ENCODE measurements at regions not wholly inside any gene's neighbourhood (a gene's known extent, or its start where the extent isn't known, plus 50 kb on each side); places are given as distances from the start of the nearest gene placed in this dataset.
"Not testable (repeated sequence)": the region's sequence is repeated elsewhere in the genome, so short reads cannot be mapped to it uniquely, and the experiment has no call there.

GRCh38 chr4:186957952-186958555 lies 234.4 kb upstream of the FAT1 start:
- intact Hi-C loops (cut with micrococcal nuclease): no loop called here

- intact Hi-C loops (cut with micrococcal nuclease): no loop called here
These were observed 235.2 kb upstream of the FAT1 start for GRCh38 chr4:186958726-186959350.

- intact Hi-C loops (cut with micrococcal nuclease): no loop called here
These were observed 256.5 kb upstream of the FAT1 start for GRCh38 chr4:186979961-186980745.

- intact Hi-C loops (cut with micrococcal nuclease): no loop called here
These were observed 257.5 kb upstream of the FAT1 start for GRCh38 chr4:186981161-186981560.

GRCh38 chr4:186982160-186982559 lies 258.5 kb upstream of the FAT1 start:
- intact Hi-C loops (cut with micrococcal nuclease): no loop called here

- intact Hi-C loops (cut with micrococcal nuclease): no loop called here
These were observed 260.5 kb upstream of the FAT1 start for GRCh38 chr4:186984105-186984644.

- intact Hi-C loops (cut with micrococcal nuclease): no loop called here
These were observed 276.0 kb upstream of the FAT1 start for GRCh38 chr4:186999686-187000085.

- intact Hi-C loops (cut with micrococcal nuclease): no loop called here
These were observed 276.6 kb upstream of the FAT1 start for GRCh38 chr4:187000281-187000680.

- intact Hi-C loops (cut with micrococcal nuclease): not testable (repeated sequence)
These were observed 278.5 kb upstream of the FAT1 start for GRCh38 chr4:187002133-187002532.

GRCh38 chr4:187004628-187005027 lies 281.0 kb upstream of the FAT1 start:
- intact Hi-C loops (cut with micrococcal nuclease): no loop called here

- intact Hi-C loops (cut with micrococcal nuclease): no loop called here
These were observed 282.5 kb upstream of the FAT1 start for GRCh38 chr4:187006189-187006618.

- intact Hi-C loops (cut with micrococcal nuclease): no loop called here
These were observed 286.4 kb upstream of the FAT1 start for GRCh38 chr4:187010052-187010451.

GRCh38 chr4:187016101-187016500 lies 292.4 kb upstream of the FAT1 start:
- intact Hi-C loops (cut with micrococcal nuclease): no loop called here

- intact Hi-C loops (cut with micrococcal nuclease): no loop called here
These were observed 293.5 kb upstream of the FAT1 start for GRCh38 chr4:187017147-187017546.

GRCh38 chr4:187019896-187020295 lies 296.2 kb upstream of the FAT1 start:
- intact Hi-C loops (cut with micrococcal nuclease): no loop called here

GRCh38 chr4:187020676-187021075 lies 297.0 kb upstream of the FAT1 start:
- intact Hi-C loops (cut with micrococcal nuclease): no loop called here

GRCh38 chr4:187021436-187022205 lies 298.0 kb upstream of the FAT1 start:
- intact Hi-C loops (cut with micrococcal nuclease): no loop called here

GRCh38 chr4:187027272-187027671 lies 303.6 kb upstream of the FAT1 start:
- intact Hi-C loops (cut with micrococcal nuclease): no loop called here

- intact Hi-C loops (cut with micrococcal nuclease): no loop called here
These were observed 318.6 kb upstream of the FAT1 start for GRCh38 chr4:187042251-187042650.

GRCh38 chr4:187046471-187046870 lies 322.8 kb upstream of the FAT1 start:
- intact Hi-C loops (cut with micrococcal nuclease): no loop called here

GRCh38 chr4:187059021-187059420 lies 335.4 kb upstream of the FAT1 start:
- intact Hi-C loops (cut with micrococcal nuclease): no loop called here

- intact Hi-C loops (cut with micrococcal nuclease): no loop called here
These were observed 336.2 kb upstream of the FAT1 start for GRCh38 chr4:187059895-187060294.

Data from T-helper 1 cell treated with Interleukin-12 subunit alpha and Interleukin-12 subunit beta and Interleukin-4 antibody, amounts not matched to agents 30 ng/mL and 1 ng/mL, for 36 hours (primary cell).